AG10803 (cell line): ENCODE measurements at regions not wholly inside any gene's neighbourhood (a gene's known extent, or its start where the extent isn't known, plus 50 kb on each side); places are given as distances from the start of the nearest gene placed in this dataset.
A peak's percentile ranks its signal among the peaks of the same experiment; 100 is the strongest.

Source experiments
- DNase-seq: peaks from one replicate; pipeline ENCODE4 v3.0.0; 2010; ENCODE audit warnings: low read depth
- H3K4me3 ChIP-seq: 2 replicates; pipeline ENCODE4 v1.5.1; 2011; ENCODE audit warnings: mild to moderate bottlenecking, low read length, control low read depth
- TF ChIP-seq, protein P1 (sequence below): conservative IDR thresholded peaks from 2 replicates; pipeline ENCODE4 v1.5.1; 2011; ENCODE audit warnings: mild to moderate bottlenecking, low read length, control low read depth, inconsistent platforms

DNA sequence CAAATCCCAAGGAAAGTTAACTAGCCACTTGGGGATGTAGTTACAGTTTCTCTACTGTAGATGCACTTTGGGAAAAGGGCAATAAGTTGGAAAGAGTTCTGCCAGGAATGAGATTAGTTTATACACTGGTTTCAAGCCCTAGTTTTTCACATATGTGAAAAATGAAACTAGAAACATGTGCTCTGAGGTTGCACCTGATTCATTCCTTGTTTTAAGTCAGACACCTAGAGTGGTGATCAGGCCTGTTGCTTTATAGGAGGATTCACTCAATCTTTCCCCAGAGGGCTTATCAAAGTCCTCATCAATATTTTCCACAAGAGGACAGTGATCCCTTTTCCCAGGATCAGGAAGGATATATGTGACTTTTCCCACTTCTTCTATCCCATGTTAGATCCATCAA is 515.9 kb upstream of the PKN2 start:
- DNase-seq = no peak
- TF ChIP-seq, protein P1, sequence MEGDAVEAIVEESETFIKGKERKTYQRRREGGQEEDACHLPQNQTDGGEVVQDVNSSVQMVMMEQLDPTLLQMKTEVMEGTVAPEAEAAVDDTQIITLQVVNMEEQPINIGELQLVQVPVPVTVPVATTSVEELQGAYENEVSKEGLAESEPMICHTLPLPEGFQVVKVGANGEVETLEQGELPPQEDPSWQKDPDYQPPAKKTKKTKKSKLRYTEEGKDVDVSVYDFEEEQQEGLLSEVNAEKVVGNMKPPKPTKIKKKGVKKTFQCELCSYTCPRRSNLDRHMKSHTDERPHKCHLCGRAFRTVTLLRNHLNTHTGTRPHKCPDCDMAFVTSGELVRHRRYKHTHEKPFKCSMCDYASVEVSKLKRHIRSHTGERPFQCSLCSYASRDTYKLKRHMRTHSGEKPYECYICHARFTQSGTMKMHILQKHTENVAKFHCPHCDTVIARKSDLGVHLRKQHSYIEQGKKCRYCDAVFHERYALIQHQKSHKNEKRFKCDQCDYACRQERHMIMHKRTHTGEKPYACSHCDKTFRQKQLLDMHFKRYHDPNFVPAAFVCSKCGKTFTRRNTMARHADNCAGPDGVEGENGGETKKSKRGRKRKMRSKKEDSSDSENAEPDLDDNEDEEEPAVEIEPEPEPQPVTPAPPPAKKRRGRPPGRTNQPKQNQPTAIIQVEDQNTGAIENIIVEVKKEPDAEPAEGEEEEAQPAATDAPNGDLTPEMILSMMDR = no peak
- H3K4me3 ChIP-seq = no peak overlapping the region

DNA sequence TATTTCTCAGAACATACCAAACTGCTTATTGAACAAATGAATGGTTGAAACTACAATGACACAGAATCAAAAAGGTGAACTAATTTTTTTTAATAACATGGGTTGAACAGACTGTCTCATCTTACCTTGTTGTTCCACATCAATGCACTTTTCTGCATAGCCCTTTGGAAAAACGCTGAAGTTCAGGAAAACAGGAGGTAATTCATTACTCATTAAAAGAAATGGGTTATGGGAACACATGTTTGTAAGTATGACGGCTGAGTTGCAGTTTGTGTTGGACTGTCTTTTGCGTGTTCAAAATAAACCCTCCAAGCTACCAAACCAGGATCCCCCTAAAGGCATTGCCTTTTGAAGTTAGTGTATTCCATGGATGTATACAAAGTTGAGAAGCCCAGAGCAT is 514.9 kb upstream of the PKN2 start:
- DNase-seq = no peak
- TF ChIP-seq, protein P1 = no peak
- no peak overlapping the region for H3K4me3 ChIP-seq

DNA sequence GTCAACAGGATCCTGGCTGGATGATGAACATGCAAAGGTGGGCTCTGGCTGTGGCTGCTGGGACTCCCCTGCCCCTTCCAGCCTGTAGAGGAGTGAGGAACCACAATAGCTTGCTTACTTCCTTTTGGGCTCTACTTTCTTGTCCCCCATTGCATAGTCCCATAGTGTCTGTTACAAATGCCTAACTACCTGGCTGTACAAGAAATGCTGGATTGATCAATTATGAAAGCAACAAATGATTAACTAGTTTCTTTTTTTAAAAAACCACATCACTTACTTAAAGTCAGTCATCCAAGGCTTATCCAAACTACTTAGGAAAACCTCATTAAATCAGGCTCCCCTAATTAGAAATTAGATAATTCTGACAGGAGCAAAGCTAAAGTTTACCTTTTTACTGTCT is 514.1 kb upstream of the PKN2 start:
- no peak overlapping the region for H3K4me3 ChIP-seq
- TF ChIP-seq, protein P1 = no peak
- DNase-seq = no peak

DNA sequence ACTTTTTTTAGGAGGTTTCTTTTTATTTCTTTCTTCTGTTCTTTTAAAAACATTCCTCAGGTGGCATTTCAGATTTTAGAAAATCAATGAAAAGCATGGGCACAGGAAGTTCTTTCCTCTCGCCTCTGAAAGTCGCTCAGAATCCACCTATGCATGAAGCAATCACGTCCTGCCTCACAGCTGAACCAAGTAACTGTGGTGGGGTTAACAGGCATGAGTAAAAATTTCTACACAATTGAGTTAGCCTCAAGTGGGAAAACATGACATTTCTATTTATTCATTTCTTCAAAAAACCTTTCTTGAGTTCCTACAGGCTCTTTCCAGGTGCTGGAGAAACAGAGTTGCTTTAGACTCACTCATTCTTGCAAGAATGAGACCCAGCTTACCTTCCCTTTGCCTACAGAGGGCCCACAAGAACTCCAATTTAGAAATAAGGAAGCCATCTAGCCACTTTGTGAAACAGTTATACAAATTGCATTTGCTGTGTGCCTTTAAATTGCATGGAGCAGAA is 508.9 kb upstream of the PKN2 start:
- no peak overlapping the region for H3K4me3 ChIP-seq
- TF ChIP-seq, protein P1 = no peak
- no peak for DNase-seq

DNA sequence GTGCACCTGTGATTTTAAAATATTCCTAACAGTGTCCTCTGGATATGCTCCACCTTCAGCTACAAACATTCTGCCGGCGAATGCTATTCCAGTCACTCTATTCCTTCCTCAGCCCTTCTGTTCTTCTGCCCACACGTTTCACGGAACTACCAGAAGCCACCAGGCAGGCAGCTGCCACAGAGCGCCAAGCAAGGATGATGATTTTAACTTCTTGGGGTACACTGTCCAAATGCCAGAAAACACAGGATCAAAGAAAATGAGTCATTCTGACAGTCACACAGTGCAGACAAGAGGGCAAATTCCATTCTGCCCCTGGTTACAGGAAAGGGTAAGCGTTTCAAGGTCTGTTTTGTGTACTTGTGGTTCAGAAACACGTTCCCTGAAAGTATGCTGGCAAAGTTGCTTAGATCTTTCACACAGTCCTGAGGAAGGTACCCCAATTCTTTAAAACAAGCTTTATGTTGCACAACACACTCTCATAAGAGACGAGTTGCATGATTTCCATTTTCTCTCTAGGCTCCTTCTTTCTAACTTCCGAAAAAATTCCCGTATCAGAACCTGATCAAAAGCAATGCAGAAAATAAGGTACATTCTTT is 508.3 kb upstream of the PKN2 start:
- TF ChIP-seq, protein P1 = no peak
- DNase-seq = peak; percentile 9
- H3K4me3 ChIP-seq = no peak overlapping the region

DNA sequence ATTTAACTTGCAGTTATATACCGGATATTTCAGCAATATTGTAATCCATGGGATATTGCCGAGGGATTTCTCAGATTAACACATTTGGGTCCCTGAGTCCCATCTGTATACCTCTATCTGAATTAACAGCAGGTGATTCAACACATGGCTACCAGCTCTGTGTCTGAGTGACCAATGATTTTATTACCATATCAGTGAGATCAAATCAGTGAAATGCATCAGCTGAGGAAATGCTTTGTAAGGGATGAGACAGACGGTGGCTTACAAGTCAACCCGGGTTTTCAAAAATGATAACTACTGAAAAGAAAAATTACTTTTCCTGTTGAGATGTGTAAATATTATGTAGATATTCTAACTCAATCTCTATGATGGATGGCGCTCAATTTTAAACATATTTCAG is 504.1 kb upstream of the PKN2 start:
- TF ChIP-seq, protein P1 = no peak

DNA sequence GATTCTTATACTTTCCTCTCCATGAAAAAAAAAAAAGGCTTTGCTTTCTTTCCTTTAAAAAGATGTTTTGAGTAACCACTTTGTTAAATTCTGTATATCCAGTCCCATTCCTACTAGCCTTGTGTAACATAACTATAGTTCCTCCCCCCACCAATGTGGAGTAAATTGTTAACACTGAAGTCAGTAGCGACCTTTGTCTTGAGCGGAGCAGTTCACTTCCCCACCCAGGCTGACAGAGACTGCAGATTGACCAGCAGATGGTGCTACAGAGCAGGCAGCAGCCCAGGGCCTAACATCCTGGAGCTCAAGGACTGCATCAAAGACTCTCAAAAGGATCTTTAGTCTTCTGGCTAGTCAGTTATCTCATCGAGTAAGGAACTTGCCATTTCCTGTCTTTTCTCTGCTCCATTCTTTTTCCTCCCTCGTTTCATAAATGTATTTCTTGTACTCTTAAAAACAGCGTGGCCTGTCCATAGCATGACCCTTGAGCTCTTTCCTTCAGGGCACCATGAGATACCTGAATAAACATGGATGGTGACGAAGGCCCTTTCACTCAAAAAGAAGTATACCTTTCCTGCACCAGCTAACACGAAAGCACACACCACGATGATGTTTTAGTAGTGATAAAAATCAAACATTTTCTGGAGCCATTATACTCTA is 503.5 kb upstream of the PKN2 start:
- no peak overlapping the region for H3K4me3 ChIP-seq
- TF ChIP-seq, protein P1 = peak; percentile 100
- peak; percentile 75 for DNase-seq

More for the DNA sequence above, 504.1 kb upstream of the PKN2 start:
- DNase-seq = no peak
- no peak overlapping the region for H3K4me3 ChIP-seq
